Thoracic aorta (tissue), 2 donors: ENCODE measurements at regions not wholly inside any gene's neighbourhood (a gene's known extent, or its start where the extent isn't known, plus 50 kb on each side); places are given as distances from the start of the nearest gene placed in this dataset.

Experiments used
- ATAC-seq: fragments of 150-250 bp; one replicate; pipeline ENCODE4 v1.8.0; 2017; ENCODE audit warnings: low read depth; ENCODE audit not compliant: insufficient number of reproducible peaks, low FRiP score
- DNase-seq: peaks from one replicate; pipeline ENCODE4 v3.0.0-alpha.2; 2020; ENCODE audit warnings: low spot score
- H3K27ac ChIP-seq, 2 donors: fragments of 200-600 bp; sonication (generic); 1 replicate in 1 of 2; 2 replicates in 1 of 2; pipeline ENCODE4 v1.5.1; 2016; ENCODE audit warnings: mild to moderate bottlenecking in 2 of 2, moderate library complexity in 2 of 2
- H3K27me3 ChIP-seq: fragments of 200-600 bp; sonication (generic); replicated peaks from 2 replicates; pipeline ENCODE4 v1.6.0; 2016; ENCODE audit warnings: mild to moderate bottlenecking; ENCODE audit not compliant: insufficient read depth
- H3K36me3 ChIP-seq: fragments of 200-600 bp; sonication (generic); one replicate; pipeline ENCODE4 v1.5.1; 2016
- H3K4me1 ChIP-seq, 2 donors: fragments of 200-600 bp; sonication (generic); 1 replicate in 1 of 2; 2 replicates in 1 of 2; pipeline versions ENCODE4 v1.5.1 to v1.6.0; 2016; ENCODE audit warnings: low read depth in 2 of 2, mild to moderate bottlenecking in 1 of 2; ENCODE audit not compliant: control insufficient read depth in 1 of 2
- H3K4me3 ChIP-seq: fragments of 200-600 bp; sonication (generic); 2 replicates; pipeline ENCODE4 v1.5.1; 2016; ENCODE audit warnings: mild to moderate bottlenecking
- H3K9me3 ChIP-seq: fragments of 200-600 bp; sonication (generic); 2 replicates; pipeline ENCODE4 v1.5.1; 2016
- TF ChIP-seq, protein P1 (sequence below): fragments of 200-600 bp; sonication (generic); IDR thresholded peaks from one replicate; pipeline ENCODE4 v1.5.1; 2019; ENCODE audit warnings: antibody characterized with exemption

GRCh38 chr17:71900621-71901229 is 220.1 kb upstream of the SOX9 start:
- TF ChIP-seq, protein P1, sequence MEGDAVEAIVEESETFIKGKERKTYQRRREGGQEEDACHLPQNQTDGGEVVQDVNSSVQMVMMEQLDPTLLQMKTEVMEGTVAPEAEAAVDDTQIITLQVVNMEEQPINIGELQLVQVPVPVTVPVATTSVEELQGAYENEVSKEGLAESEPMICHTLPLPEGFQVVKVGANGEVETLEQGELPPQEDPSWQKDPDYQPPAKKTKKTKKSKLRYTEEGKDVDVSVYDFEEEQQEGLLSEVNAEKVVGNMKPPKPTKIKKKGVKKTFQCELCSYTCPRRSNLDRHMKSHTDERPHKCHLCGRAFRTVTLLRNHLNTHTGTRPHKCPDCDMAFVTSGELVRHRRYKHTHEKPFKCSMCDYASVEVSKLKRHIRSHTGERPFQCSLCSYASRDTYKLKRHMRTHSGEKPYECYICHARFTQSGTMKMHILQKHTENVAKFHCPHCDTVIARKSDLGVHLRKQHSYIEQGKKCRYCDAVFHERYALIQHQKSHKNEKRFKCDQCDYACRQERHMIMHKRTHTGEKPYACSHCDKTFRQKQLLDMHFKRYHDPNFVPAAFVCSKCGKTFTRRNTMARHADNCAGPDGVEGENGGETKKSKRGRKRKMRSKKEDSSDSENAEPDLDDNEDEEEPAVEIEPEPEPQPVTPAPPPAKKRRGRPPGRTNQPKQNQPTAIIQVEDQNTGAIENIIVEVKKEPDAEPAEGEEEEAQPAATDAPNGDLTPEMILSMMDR, result no peak
- H3K4me1 ChIP-seq, result peaks cover 0 to 11% of the 10 kb centered on the region in 2 donors
- ATAC-seq, result no peak
- H3K4me3 ChIP-seq, result peak overlapping the region; percentile 25
- H3K9me3 ChIP-seq, result no peaks in the 10 kb centered on the region
- no peaks in the 10 kb centered on the region for H3K36me3 ChIP-seq
- H3K27ac ChIP-seq, result no peak overlapping the region
- no peaks in the 10 kb centered on the region for H3K27me3 ChIP-seq
- no peak for DNase-seq

DNA sequence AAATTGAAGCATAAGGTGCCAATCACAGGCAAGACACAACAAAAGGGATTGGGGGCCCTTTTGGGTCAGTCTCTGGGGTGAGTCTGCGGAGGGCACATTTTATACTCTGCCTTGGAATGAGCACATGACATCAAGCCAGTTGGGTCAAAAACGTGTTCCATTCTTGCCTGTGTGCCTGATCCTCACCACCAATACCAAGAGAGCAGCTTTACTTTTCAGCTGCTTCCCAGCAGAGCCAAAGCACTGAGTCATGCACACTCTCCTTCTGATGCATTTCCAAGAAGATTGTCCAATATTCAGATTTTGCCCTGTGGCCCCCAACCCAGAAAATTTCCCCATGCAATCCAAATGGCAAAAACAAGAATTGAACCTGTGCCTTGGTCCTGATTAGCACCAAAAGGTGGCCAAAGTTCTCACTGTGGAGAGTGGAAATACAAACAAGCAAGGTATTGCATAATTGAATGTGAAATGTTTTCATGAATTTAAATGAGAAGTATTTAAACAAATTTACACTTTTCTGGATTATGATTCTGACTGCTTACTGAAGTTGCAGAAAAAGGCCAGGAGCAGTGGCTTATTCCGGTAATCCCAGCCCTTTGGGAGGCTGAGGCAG is 217.8 kb upstream of the SOX9 start:
- H3K27ac ChIP-seq, result no peak overlapping the region
- H3K27me3 ChIP-seq, result no peaks in the 10 kb centered on the region
- ATAC-seq, result no peak
- TF ChIP-seq, protein P1, result no peak
- H3K9me3 ChIP-seq, result no peaks in the 10 kb centered on the region
- no peak overlapping the region for H3K4me3 ChIP-seq
- DNase-seq, result no peak
- H3K4me1 ChIP-seq, result peaks cover 0 to 11% of the 10 kb centered on the region in 2 donors
- no peaks in the 10 kb centered on the region for H3K36me3 ChIP-seq

- H3K36me3 ChIP-seq, result no peaks in the 10 kb centered on the region
- H3K4me3 ChIP-seq, result no peak overlapping the region
- peaks cover 0 to 6% of the 10 kb centered on the region in 2 donors for H3K4me1 ChIP-seq
- TF ChIP-seq, protein P1, result no peak
- H3K9me3 ChIP-seq, result no peaks in the 10 kb centered on the region
- H3K27me3 ChIP-seq, result no peaks in the 10 kb centered on the region
- ATAC-seq (no peak), DNase-seq (no peak)
- H3K27ac ChIP-seq, result no peak overlapping the region
These were observed 215.3 kb upstream of the SOX9 start for GRCh38 chr17:71905376-71906031.

DNA sequence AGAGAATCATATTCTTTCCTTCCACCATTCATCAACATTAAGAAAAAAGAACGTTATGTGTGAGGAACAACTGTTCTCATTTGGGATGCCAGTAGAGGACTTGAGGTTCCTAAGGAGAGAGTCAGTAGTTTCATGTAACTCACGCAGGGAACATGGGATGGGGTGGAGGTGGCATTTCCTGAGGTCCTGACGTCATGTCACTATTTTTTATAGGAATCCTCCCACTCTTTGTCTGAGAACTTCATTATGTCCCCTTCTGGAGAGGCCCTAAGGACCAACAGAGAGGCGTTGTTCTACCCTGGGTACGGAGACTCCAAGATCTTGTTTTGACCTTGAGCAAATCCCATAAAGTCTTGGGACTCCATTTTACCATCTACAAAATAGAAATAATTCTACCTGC is 211.7 kb upstream of the SOX9 start:
- ATAC-seq (no peak), DNase-seq (no peak)
- Histone ChIP-seq H3K9me3 (no peaks in the 10 kb centered on the region), H3K27ac (no peak overlapping the region), H3K4me3 (no peak overlapping the region), H3K27me3 (no peaks in the 10 kb centered on the region), H3K4me1 (no peaks in the 10 kb centered on the region), H3K36me3 (no peaks in the 10 kb centered on the region)
- TF ChIP-seq, protein P1, result no peak

GRCh38 chr17:71910002-71910401 is 210.8 kb upstream of the SOX9 start:
- no peak for ATAC-seq
- DNase-seq, result no peak

More at GRCh38 chr17:71910002-71910401, 210.8 kb upstream of the SOX9 start:
- no peaks in the 10 kb centered on the region for H3K4me1 ChIP-seq
- no peak overlapping the region for H3K4me3 ChIP-seq
- H3K9me3 ChIP-seq, result no peaks in the 10 kb centered on the region
- no peak overlapping the region for H3K27ac ChIP-seq
- TF ChIP-seq, protein P1, result no peak
- H3K27me3 ChIP-seq, result no peaks in the 10 kb centered on the region
- no peaks in the 10 kb centered on the region for H3K36me3 ChIP-seq
